NCI-H2171 (cell line): ENCODE measurements at regions not wholly inside any gene's neighbourhood (a gene's known extent, or its start where the extent isn't known, plus 50 kb on each side); places are given as distances from the start of the nearest gene placed in this dataset.
"Not testable (repeated sequence)": the region's sequence is repeated elsewhere in the genome, so short reads cannot be mapped to it uniquely, and the experiment has no call there.

Experiments used
- DNase-seq: peaks from one replicate; lab custom pipeline; 2025; lab: John Stamatoyannopoulos, UW

GRCh38 chr2:240374085-240374907, 61.2 kb upstream of the GPC1 start:
- DNase-seq, result no peak

GRCh38 chr2:240375024-240375645, 60.3 kb upstream of the GPC1 start:
- DNase-seq, result no peak

GRCh38 chr2:240376739-240377138, 58.7 kb upstream of the GPC1 start:
- DNase-seq, result no peak

GRCh38 chr2:240377366-240377765, 58.1 kb upstream of the GPC1 start:
- no peak for DNase-seq

GRCh38 chr2:240379089-240379636, 56.3 kb upstream of the GPC1 start:
- DNase-seq, result no peak

- no peak for DNase-seq
These were observed 52.2 kb upstream of the GPC1 start for GRCh38 chr2:240383099-240383758.

GRCh38 chr2:240383871-240384700, 51.4 kb upstream of the GPC1 start:
- DNase-seq, result no peak

GRCh38 chr2:240384711-240385450, 50.6 kb upstream of the GPC1 start:
- no peak for DNase-seq

GRCh38 chr2:240385451-240386161, 49.9 kb upstream of the GPC1 start:
- DNase-seq, result not testable (repeated sequence)
